H9 (cell line): ENCODE measurements at regions not wholly inside any gene's neighbourhood (a gene's known extent, or its start where the extent isn't known, plus 50 kb on each side); places are given as distances from the start of the nearest gene placed in this dataset.

Source experiments
- DNase-seq: peaks from one replicate; pipeline ENCODE4 v3.0.0-alpha.2; 2017
- H2AFZ ChIP-seq: one replicate; pipeline ENCODE4 v1.6.1; 2013; ENCODE audit warnings: mild to moderate bottlenecking, low read length, control low read depth, moderate library complexity
- H2AK5ac ChIP-seq: 2 replicates; pipeline ENCODE4 v1.6.1; 2013; ENCODE audit warnings: low read length, control low read depth, mixed read lengths; ENCODE audit not compliant: insufficient read length
- H2BK120ac ChIP-seq: one replicate; pipeline ENCODE4 v1.6.1; 2013; ENCODE audit warnings: low read depth, mild to moderate bottlenecking, low read length, control low read depth, inconsistent platforms; ENCODE audit not compliant: poor library complexity, severe bottlenecking
- H2BK12ac ChIP-seq: 2 replicates; pipeline ENCODE4 v1.6.1; 2013; ENCODE audit warnings: low read length, control low read depth, mixed read lengths, low read depth; ENCODE audit not compliant: insufficient read length
- H2BK15ac ChIP-seq: 2 replicates; pipeline ENCODE4 v1.6.1; 2013; ENCODE audit warnings: low read depth, low read length, control low read depth
- H2BK20ac ChIP-seq: one replicate; pipeline ENCODE4 v1.6.1; 2013; ENCODE audit warnings: low read depth, mild to moderate bottlenecking, low read length, control low read depth, inconsistent platforms; ENCODE audit not compliant: poor library complexity, severe bottlenecking
- H2BK5ac ChIP-seq: 2 replicates; pipeline ENCODE4 v1.6.1; 2013; ENCODE audit warnings: low read length, control low read depth, mixed read lengths; ENCODE audit not compliant: insufficient read length
- H3K14ac ChIP-seq: 2 replicates; pipeline ENCODE4 v1.6.1; 2013; ENCODE audit warnings: low read length, control low read depth; ENCODE audit not compliant: insufficient read depth
- H3K18ac ChIP-seq: 2 replicates; pipeline ENCODE4 v1.6.1; 2013; ENCODE audit warnings: low read depth, mild to moderate bottlenecking, mixed read lengths, low read length, control low read depth; ENCODE audit not compliant: insufficient read length
- H3K23ac ChIP-seq: 2 replicates; pipeline ENCODE4 v1.6.1; 2013; ENCODE audit warnings: low read length, control low read depth, mixed read lengths, low read depth; ENCODE audit not compliant: insufficient read length
- H3K23me2 ChIP-seq: 2 replicates; pipeline ENCODE4 v1.6.1; 2013; ENCODE audit warnings: low read depth, mild to moderate bottlenecking, mixed read lengths, low read length, control low read depth; ENCODE audit not compliant: insufficient read length, poor library complexity, severe bottlenecking
- H3K27ac ChIP-seq: 2 replicates; pipeline ENCODE4 v1.5.1; 2013; ENCODE audit warnings: low read length, control low read depth, mixed read lengths, low read depth; ENCODE audit not compliant: insufficient read length
- H3K27me3 ChIP-seq: 2 replicates; pipeline ENCODE4 v1.6.1; 2013; ENCODE audit warnings: low read length, control low read depth, inconsistent platforms; ENCODE audit not compliant: insufficient read depth
- H3K4ac ChIP-seq: 2 replicates; pipeline ENCODE4 v1.6.1; 2013; ENCODE audit warnings: low read depth, mild to moderate bottlenecking, control low read depth, inconsistent platforms, low read length, moderate library complexity
- H3K4me1 ChIP-seq: 2 replicates; pipeline ENCODE4 v1.6.1; 2013; ENCODE audit warnings: low read length, control low read depth, inconsistent platforms; ENCODE audit not compliant: insufficient read depth
- H3K4me2 ChIP-seq: 2 replicates; pipeline ENCODE4 v1.6.1; 2013; ENCODE audit warnings: low read length, control low read depth, mixed read lengths; ENCODE audit not compliant: insufficient read length, insufficient read depth
- H3K56ac ChIP-seq: 2 replicates; pipeline ENCODE4 v1.6.1; 2013; ENCODE audit warnings: low read depth, mild to moderate bottlenecking, mixed read lengths, low read length, control low read depth; ENCODE audit not compliant: insufficient read length
- H3K79me1 ChIP-seq: 2 replicates; pipeline ENCODE4 v1.6.1; 2013; ENCODE audit warnings: low read depth, mild to moderate bottlenecking, moderate library complexity, low read length, control low read depth, inconsistent platforms; ENCODE audit not compliant: insufficient read depth, poor library complexity, severe bottlenecking
- H3K79me2 ChIP-seq: 2 replicates; pipeline ENCODE4 v1.6.1; 2013; ENCODE audit warnings: low read length, control low read depth, inconsistent platforms; ENCODE audit not compliant: insufficient read depth
- H3K9ac ChIP-seq: 2 replicates; pipeline ENCODE4 v1.6.1; 2013; ENCODE audit warnings: low read length, control low read depth, mixed read lengths; ENCODE audit not compliant: insufficient read length; ENCODE audit errors: extremely low read depth
- H3K9me3 ChIP-seq: one replicate; pipeline ENCODE4 v1.6.1; 2013; ENCODE audit warnings: low read depth, low read length, inconsistent platforms; ENCODE audit not compliant: control insufficient read depth
- H3T11ph ChIP-seq: one replicate; pipeline ENCODE4 v1.6.1; 2013; ENCODE audit warnings: mild to moderate bottlenecking, low read length, control low read depth, inconsistent platforms
- H4K20me1 ChIP-seq: one replicate; pipeline ENCODE4 v1.6.1; 2013; ENCODE audit not compliant: control insufficient read depth, insufficient read length, insufficient read depth
- H4K5ac ChIP-seq: 2 replicates; pipeline ENCODE4 v1.6.1; 2013; ENCODE audit warnings: low read depth, mild to moderate bottlenecking, mixed read lengths, low read length, control low read depth; ENCODE audit not compliant: insufficient read length
- H4K8ac ChIP-seq: replicated peaks from 2 replicates; pipeline ENCODE4 v1.6.1; 2013; ENCODE audit warnings: low read length, control low read depth, mixed read lengths, low read depth; ENCODE audit not compliant: insufficient read length
- H4K91ac ChIP-seq: 2 replicates; pipeline ENCODE4 v1.6.1; 2013; ENCODE audit warnings: low read depth, mild to moderate bottlenecking, moderate library complexity, mixed read lengths, low read length, control low read depth; ENCODE audit not compliant: insufficient read length
- H3K27ac Mint-ChIP-seq, 3 experiments: 2 replicates in 2 of 3; 3 replicates in 1 of 3; pipeline ENCODE4 v1.8.0; 2020 to 2021; ENCODE audit warnings: mixed read lengths in 3 of 3, mild to moderate bottlenecking in 1 of 3, moderate library complexity in 1 of 3
- H3K27me3 Mint-ChIP-seq: 2 replicates; pipeline ENCODE4 v1.8.0; 2021; ENCODE audit warnings: low read depth, mild to moderate bottlenecking, moderate library complexity, mixed read lengths
- H3K36me3 Mint-ChIP-seq, 3 experiments: 2 replicates in 2 of 3; 3 replicates in 1 of 3; pipeline ENCODE4 v1.8.0; 2020 to 2021; ENCODE audit warnings: low read depth in 3 of 3, mixed read lengths in 3 of 3; ENCODE audit not compliant: insufficient read depth in 1 of 3
- H3K4me1 Mint-ChIP-seq, 2 experiments: 2 replicates each; pipeline ENCODE4 v1.8.0; 2020; ENCODE audit warnings: mixed read lengths in 2 of 2
- H3K4me3 Mint-ChIP-seq, 2 experiments: 2 replicates in 1 of 2; 3 replicates in 1 of 2; pipeline ENCODE4 v1.8.0; 2020 to 2021; ENCODE audit warnings: mild to moderate bottlenecking in 2 of 2, mixed read lengths in 2 of 2, moderate library complexity in 1 of 2
- H3K9me3 Mint-ChIP-seq, 2 experiments: 2 replicates in 1 of 2; 3 replicates in 1 of 2; pipeline ENCODE4 v1.8.0; 2020; ENCODE audit warnings: mild to moderate bottlenecking in 2 of 2, mixed read lengths in 2 of 2, moderate library complexity in 1 of 2
- CTCF ChIP-seq: fragments of 200-600 bp; sonication (generic); conservative IDR thresholded peaks from 3 replicates; pipeline ENCODE4 v1.8.0; 2021; ENCODE audit warnings: antibody characterized with exemption, mild to moderate bottlenecking
- WGBS: extraction: QIAGEN DNeasy Blood & Tissue Kit; methylation state at CpG from one replicate; pipeline ENCODE4 v1.1.7; 2013; ENCODE audit warnings: missing lambda C conversion rate, low lambda C conversion rate, mixed read lengths; ENCODE audit not compliant: insufficient read length; ENCODE audit errors: extremely low coverage; 5-methylcytosine and 5-hydroxymethylcytosine counted together

- TF ChIP-seq CTCF: no peak
- H2AFZ ChIP-seq: no peak overlapping the region
- H3K9me3 ChIP-seq: no peaks in the 10 kb centered on the region
- no peaks in the 10 kb centered on the region for H4K20me1 ChIP-seq
- no peak overlapping the region for H2BK5ac ChIP-seq
- Mint-ChIP-seq H3K27ac (no peak overlapping the region), H3K4me1 (peaks cover 3 to 4% of the 10 kb centered on the region in 2 experiments; a peak in 3 of 4 replicates), H3K4me3 (no peak overlapping the region), H3K36me3 (peaks cover 0 to 4% (median 0%) of the 10 kb centered on the region in 3 experiments; a peak in 2 of 7 replicates), H3K27me3 (peaks cover 2% of the 10 kb centered on the region; the same call in 1 of the 2 replicates), H3K9me3 (peaks cover 0 to 12% of the 10 kb centered on the region in 2 experiments; a peak in 3 of 5 replicates)
- no peak overlapping the region for H3K27ac ChIP-seq
- H2BK20ac ChIP-seq: no peak overlapping the region
- H2AK5ac ChIP-seq: no peak overlapping the region
- no peak overlapping the region for H2BK15ac ChIP-seq
- no peak overlapping the region for H4K8ac ChIP-seq
- no peak overlapping the region for H2BK120ac ChIP-seq
- H4K91ac ChIP-seq: no peak overlapping the region
- H3K14ac ChIP-seq: no peak overlapping the region
- WGBS: no CpG with 5 or more reads among the region's 1 CpG
- no peaks in the 10 kb centered on the region for H3K4me1 ChIP-seq
- no peak overlapping the region for H3K56ac ChIP-seq
- H3K23ac ChIP-seq: no peak overlapping the region
- no peak overlapping the region for H3K4me2 ChIP-seq
- H3K4ac ChIP-seq: no peak overlapping the region
- H4K5ac ChIP-seq: no peak overlapping the region
- no peaks in the 10 kb centered on the region for H3K23me2 ChIP-seq
- H3K18ac ChIP-seq: no peak overlapping the region
- no peak overlapping the region for H3T11ph ChIP-seq
- H3K27me3 ChIP-seq: no peaks in the 10 kb centered on the region
- no peak for DNase-seq
- H2BK12ac ChIP-seq: no peak overlapping the region
- no peaks in the 10 kb centered on the region for H3K79me2 ChIP-seq
- H3K9ac ChIP-seq: no peak overlapping the region
- H3K79me1 ChIP-seq: no peaks in the 10 kb centered on the region
Measured at GRCh38 chr10:61187601-61188000, 243.6 kb upstream of the RHOBTB1 start.
